ENCODE measurements at regions not wholly inside any gene's neighbourhood (a gene's known extent, or its start where the extent isn't known, plus 50 kb on each side); places are given as distances from the start of the nearest gene placed in this dataset.

DNA sequence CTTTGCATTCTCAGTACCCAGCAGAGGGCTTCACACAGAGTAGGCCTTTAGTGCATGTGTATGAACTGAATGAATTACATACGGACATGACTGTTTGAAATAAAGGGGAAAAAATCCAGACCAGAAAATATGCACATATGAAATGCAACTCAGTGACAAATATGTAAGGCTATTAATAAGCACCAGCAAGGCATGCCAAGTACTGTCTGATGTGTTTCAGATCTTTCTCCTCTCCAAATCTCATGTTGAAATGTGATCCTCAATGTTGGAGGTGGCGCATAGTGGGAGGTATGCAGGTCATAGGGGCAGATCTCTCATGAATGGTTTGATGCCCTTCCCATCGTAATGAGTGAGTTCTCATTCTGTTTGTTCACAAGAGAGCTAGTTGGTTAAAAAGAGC lies 87.3 kb upstream of the TOMM7 start:
- DNase-seq = no peak

DNA sequence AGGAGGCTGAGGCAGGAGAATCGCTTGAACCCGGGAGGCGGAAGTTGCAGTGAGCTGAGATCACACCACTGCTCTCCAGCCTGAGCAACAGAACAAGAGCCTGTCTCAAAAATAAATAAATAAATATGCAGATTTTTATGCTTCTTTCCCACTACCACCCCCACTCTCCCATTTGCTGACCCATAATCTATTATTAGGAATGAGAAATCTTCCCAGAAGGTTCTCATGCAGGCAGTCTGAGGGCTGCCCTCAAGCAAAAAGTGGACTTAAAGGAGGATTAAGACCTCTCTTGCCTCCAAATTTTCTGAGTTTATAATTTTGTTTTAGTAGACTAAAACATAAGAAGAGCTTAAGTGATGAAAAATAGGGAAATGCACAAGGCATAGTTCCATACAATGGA lies 85.2 kb upstream of the TOMM7 start:
- no peak for DNase-seq

DNA sequence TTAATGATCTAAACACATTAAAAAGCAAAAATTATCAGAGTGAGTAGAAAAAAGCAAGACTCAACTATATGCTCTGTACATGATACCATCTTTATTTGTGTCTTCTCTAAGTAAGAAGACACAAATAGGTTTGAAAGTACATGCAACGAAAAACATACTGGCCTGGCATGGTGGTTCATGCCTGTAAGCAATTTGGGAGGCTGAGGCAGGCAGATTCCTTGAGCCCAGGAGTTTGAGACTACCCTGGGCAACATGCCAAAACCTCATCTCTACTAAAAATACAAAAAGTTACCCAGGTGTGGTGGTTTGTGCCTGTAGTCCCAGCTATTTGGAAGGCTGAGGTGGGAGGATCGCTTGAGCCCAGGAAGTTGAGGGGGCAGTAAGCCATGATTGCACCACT lies 78.1 kb upstream of the TOMM7 start:
- no peak for DNase-seq

DNA sequence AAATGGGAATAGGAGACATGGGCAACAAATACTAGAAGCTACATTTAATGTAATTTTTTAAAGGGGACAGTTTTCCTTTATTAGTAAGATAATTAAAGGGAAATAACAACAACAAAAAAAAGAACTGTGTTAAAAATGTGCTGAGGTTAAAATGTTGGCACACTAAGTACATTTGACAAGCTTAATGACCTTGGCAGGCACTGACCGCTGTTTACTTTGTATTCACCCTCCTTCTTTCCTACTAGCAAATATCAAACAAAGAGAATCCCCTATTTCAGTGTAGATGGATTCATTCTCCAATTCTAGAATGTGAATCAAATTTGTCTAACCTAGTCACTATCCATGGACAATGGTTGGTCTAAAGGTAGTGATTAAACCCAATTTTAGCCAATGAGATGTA lies 77.5 kb upstream of the TOMM7 start:
- no peak for DNase-seq

DNA sequence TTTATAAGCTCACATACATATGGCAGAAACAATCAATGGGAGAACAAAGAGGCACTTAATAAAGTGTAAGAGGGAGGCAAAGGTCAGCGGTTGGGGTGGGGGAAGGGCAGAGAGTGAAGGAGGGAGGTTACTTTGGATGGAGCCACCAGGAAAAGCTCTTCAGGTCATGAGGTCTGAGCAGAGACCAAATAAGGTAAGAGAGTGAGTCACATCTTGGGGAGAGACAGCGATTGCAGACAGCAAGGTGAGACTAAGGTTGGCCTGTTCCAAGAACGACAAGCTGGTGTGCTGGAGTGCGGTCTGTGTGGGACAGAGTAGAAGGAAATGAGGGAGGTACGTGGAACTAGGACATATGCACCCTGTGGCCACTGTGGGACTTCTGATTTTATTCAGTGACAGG lies 74.3 kb upstream of the TOMM7 start:
- DNase-seq = no peak

DNA sequence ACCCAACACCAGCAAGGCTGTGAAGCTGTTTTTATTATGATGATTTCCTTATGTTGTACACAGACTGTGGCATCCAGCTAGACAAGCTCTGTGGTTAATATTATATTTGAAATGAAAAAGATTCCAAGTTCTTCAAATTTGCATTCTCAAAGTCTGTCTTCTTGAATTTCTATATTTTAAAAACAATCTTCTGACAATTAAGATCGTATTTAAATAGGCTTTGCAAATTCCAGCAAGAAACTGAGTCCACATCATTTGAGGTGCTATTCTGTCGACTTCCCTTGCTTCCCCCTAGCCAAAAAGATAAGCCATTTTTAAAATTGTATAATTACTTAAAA lies 73.1 kb upstream of the TOMM7 start:
- DNase-seq = no peak

DNA sequence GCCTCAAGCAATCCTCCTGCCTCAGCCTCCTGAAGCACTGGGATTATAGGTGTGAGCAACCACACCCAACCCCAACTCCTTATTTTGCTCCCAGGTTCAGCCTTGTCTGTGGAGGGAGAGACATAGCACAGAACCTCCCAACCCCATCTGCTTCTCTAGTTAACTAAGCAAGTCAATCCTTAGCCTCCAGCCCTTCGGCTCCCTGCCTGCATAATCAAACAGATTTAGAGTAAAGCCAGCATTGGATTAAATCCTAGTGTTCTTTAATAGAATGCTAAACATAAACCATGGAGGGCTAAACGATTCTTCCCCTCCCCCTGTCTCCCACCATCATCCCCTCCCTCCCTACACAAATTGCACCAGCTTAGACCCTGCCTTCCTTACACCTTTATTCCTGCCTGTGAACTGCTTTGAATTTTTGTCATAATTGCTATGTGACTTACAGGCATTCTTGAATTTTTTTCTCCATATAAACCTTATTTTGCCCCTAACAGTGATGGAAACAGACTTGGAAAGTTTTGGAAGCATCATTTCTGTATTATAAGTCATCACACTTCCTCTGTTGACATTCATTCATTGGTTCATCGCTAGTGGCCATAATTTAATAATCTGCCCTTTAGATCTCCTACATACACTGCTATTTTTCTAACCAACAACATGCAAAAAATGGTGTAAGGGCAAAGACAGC lies 72.6 kb upstream of the TOMM7 start:
- DNase-seq = no peak

DNA sequence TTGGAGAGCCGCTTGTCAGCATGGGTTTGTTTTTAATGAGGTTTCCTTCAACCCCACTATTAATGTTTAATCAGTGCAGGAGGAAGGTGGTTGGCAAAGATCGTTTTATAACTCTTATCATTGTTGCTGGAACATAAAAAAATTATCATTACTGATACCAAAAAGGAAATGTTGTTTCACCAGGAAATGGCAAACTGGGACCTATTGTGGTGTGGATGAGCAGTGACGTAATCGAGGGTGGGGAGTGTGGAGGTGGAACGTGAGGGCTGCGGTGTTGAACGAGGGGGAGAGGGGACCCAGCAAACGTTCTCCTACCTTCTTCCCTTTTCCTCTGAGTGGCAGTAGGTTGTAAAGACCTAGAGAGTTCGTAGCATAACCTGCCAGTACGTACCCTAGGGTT lies 71.9 kb upstream of the TOMM7 start:
- no peak for DNase-seq

DNA sequence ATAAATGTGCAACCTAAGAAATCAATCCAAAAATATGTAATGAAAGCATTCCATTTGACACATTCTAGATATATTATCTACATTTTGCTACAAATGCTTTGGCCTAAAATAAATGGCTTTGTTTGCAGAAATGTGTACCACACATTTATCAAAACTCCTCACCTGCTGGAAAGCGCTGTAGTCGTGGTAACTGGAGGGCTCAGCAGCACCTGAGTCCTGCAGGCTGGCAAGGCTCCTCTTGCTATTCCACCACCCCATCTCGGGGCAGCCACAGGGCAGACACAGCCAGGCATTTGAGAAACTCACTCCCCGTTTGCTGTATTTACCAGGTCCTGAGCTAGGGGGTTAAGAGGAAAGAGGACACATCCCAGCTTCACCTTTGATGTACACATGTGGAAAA lies 68.1 kb upstream of the TOMM7 start:
- DNase-seq = no peak

DNA sequence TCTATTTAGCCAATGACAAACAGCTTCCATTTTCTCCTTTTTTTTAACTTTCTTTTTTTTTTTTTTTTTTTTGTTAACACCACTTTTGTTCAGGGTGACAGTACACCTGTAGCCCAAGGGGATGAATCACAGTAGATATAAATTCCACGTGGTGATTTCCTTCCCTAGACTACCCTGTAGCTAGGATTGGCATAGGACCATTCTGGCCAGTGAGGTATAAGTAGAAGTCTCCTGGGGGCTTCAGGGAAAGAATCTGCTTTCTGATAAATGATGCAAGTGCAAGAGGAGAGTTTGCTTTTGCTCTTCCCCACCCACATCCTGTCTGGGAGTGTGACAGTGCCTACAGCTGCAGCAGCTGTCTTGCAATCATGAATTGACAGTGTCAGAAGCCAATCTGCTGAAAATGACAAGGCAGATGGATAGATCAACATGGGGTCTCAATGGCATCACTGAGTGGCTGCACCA lies 63.2 kb upstream of the TOMM7 start:
- DNase-seq = peak; percentile 44

DNA sequence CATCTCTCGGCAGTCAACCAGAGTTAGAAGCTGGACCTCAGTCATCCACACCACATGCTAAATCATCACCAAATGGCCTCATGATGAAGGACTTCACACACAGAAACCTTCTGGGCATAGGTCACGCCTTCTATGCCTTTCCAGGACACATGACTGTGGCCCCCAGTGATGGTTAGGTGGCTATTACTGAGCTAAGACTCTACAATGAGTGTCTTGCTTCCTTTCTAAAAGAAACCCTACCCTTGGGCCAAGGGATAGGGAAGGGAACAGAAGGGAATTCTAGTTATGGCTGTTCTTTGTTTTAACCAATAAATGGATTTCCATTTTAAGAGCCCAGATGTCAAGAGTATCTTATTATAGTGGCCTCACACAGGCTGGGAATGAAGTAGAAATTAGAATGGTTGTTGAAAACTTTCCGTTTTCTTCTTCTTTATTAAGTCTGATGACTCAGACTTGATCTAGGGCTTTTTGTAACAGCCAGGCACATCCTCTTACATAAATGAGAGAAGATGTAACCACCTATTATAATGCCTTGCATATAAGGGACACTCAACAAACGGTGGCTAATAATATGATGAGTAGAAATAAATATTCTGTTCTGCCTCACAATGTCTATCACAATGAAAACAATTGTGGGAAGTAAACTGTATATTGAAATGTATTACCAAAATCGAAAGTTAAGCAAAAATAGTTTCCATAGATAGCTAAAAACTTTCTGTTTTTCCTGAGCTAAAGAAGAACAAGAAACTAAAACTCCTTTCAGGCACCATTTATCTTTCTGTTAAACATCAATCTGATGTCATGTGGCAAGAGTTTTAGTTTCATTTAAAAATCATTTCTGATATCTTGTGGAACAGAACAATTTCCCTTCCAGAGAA lies 62.5 kb upstream of the TOMM7 start:
- DNase-seq = no peak

DNA sequence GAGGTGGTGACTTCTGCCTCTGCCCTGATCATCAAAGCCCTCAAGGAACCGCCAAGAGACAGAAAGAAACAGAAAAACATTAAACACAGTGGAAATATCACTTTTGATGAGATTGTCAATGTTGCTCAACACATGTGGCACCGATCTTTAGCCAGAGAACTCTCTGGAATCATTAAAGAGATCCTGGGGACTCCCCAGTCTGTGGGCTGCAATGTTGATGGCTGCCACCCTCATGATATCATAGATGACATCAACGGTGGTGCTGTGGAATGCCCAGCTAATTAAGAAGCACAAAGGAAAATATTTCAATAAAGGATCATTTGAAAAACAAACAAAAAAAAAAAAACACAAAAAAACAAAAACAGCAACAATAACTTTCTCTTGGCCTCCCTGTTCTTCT lies 59.5 kb upstream of the TOMM7 start:
- DNase-seq = no peak

DNA sequence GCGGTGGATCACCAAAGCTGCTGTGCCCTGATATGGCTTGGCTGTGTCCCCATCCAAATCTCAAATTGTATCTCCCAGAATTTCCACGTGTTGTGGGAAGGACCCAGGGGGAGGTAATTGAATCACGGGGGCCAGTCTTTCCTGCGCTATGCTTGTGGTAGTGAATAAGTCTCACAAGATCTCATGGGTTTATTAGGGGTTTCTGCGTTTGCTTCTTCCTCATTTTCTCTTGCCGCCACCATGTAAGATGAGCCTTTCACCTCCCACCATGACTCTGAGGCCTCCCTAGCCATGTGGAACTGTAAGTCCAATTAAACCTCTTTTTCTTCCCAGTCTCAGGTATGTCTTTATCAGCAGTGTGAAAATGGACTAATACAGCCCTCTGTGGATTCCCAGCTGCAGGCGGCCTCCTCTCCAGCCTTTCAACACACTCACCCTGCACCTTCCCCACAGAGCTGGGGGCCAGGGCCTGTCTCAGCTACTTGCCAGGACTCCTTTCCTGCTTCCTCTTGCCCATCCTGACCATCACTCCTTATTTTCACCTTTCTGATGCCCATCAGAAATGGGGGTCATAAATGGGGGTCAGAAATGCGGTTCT lies 57.2 kb upstream of the TOMM7 start:
- no peak for DNase-seq

DNA sequence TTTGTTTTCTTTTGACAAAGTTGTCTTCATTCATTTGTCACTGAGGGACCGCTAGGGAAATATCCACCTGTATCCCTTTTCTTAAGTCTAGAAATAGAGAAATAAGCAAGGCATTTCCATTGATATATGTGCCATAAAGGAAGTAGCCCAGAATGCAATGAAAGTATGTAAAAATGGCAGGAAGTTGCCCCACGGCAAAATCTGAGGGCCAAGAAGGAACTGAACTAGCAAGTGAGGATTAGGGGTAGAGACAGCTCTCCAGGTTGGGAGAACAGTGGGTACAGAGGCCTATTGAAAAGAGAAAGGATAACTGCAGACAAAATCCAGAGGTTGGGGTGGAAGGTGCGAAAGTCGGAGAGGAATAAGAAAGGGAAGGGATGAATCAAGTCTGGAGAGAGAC lies 56.6 kb upstream of the TOMM7 start:
- no peak for DNase-seq

DNA sequence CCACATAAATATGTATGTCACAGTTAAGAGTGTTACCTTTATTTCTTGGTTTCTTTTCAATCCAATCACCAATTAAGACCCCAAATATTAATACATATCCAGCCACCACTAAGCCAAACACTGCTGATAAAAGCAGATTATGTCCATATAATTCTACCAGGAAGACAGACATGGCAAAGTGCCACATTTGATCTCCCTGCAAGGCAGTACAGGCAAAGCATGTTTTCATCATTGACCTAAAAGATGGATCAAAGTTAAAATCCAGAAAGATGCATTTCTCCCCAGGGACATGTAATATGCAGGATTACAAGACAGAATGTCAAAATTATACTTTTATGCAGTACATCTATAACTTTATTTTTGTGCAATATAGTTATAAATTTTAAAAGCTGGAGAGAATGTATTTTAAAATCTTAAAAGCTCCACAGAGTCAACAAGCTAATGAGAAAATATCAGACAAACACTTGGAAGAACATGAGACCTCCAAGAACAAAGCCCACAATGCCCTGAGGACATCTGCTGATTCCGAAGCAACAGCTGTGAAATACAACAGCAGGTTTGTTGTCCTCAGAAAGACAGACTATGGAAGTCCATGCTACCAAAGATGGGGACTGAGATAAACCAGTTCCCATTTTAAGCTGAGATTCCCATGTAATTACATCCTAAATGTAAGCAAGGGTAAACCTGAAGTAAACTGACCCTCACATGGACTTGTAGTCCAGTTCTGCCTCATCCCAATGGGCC lies 54.5 kb upstream of the TOMM7 start:
- DNase-seq = no peak

DNA sequence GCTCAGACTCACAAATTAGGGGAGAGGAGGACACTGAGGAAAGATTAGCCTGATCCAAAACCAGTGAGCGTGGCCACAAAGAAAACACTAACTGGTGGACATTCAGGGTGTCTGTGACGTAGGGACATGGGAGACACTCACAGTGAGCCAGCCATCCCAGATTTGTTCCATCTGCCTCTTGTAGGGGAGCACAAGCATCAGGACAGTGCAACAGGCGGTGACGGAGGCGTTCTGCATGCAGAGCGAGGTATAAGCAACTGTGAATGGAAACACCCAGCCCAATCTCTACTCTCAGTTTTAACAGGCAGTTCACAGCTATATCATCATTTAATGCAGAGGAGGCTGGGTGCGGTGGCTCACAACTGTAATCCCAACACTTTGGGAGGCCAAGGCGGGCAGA lies 52.8 kb upstream of the TOMM7 start:
- no peak for DNase-seq

DNA sequence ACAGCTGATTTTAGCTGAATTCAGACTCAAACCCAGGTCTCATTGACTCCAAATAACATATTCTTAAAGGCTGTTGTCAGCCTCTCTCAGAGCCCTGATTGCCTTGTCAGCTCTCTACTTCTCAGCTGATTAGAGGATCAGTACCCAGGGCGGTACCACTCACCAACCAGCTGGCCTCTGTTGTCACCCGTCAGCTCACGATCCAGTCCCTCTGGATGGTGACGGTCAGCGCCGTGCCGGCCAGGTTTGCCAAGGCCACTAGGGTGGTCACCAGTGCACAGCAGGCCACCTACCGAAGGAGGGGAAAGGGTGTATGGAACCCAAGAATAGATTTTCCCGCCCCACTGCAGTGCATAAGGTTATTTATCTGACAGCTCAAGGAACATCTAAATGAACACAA lies 52.3 kb upstream of the TOMM7 start:
- DNase-seq = no peak

Data from CD4-positive, alpha-beta T cell treated with Interleukin-4 for 4 hours (primary cell).